Chondrocyte (in vitro differentiated cells): ENCODE measurements at regions not wholly inside any gene's neighbourhood (a gene's known extent, or its start where the extent isn't known, plus 50 kb on each side); places are given as distances from the start of the nearest gene placed in this dataset.

ENCODE experiments used
- DNase-seq: peaks from one replicate; pipeline ENCODE4 v3.0.0; 2021; ENCODE audit warnings: mixed read lengths, low spot score
- H3K27ac Mint-ChIP-seq: one replicate; pipeline ENCODE4 v1.8.0; 2021; ENCODE audit warnings: mild to moderate bottlenecking, moderate library complexity, mixed read lengths; ENCODE audit not compliant: unreplicated experiment
- H3K27me3 Mint-ChIP-seq: 2 replicates; pipeline ENCODE4 v1.8.0; 2021; ENCODE audit warnings: low read depth, mixed read lengths
- H3K36me3 Mint-ChIP-seq: 2 replicates; pipeline ENCODE4 v1.8.0; 2021; ENCODE audit warnings: low read depth, mixed read lengths
- H3K4me1 Mint-ChIP-seq: 2 replicates; pipeline ENCODE4 v1.8.0; 2021; ENCODE audit warnings: low read depth, mild to moderate bottlenecking, mixed read lengths
- H3K4me3 Mint-ChIP-seq: one replicate; pipeline ENCODE4 v1.8.0; 2021; ENCODE audit warnings: mild to moderate bottlenecking, moderate library complexity, mixed read lengths; ENCODE audit not compliant: unreplicated experiment
- H3K9me3 Mint-ChIP-seq: 2 replicates; pipeline ENCODE4 v1.8.0; 2021; ENCODE audit warnings: low read depth, mixed read lengths
- CTCF ChIP-seq: fragments of 200-600 bp; sonication (generic); IDR thresholded peaks from 2 replicates; pipeline ENCODE4 v1.5.0; 2021; ENCODE audit warnings: antibody characterized with exemption, mild to moderate bottlenecking, moderate library complexity

- peaks cover 30% of the 10 kb centered on the region for H3K4me1 Mint-ChIP-seq
- H3K27ac Mint-ChIP-seq = no peak overlapping the region
- no peaks in the 10 kb centered on the region for H3K27me3 Mint-ChIP-seq
- no peaks in the 10 kb centered on the region for H3K9me3 Mint-ChIP-seq
- no peaks in the 10 kb centered on the region for H3K36me3 Mint-ChIP-seq
- no peak for TF ChIP-seq CTCF
- DNase-seq = no peak
- H3K4me3 Mint-ChIP-seq = no peak overlapping the region
These were observed 113.6 kb upstream of the ROBO1 start for GRCh38 chr3:79881431-79881830.

GRCh38 chr3:79878708-79879107 is 110.9 kb upstream of the ROBO1 start:
- no peak for TF ChIP-seq CTCF
- no peak overlapping the region for H3K4me3 Mint-ChIP-seq
- H3K36me3 Mint-ChIP-seq = no peaks in the 10 kb centered on the region
- H3K4me1 Mint-ChIP-seq = peaks cover 36% of the 10 kb centered on the region
- no peak for DNase-seq
- no peaks in the 10 kb centered on the region for H3K9me3 Mint-ChIP-seq
- H3K27ac Mint-ChIP-seq = no peak overlapping the region
- H3K27me3 Mint-ChIP-seq = no peaks in the 10 kb centered on the region

- Mint-ChIP-seq H3K4me3 (no peak overlapping the region), H3K4me1 (peaks cover 59% of the 10 kb centered on the region), H3K27ac (no peak overlapping the region), H3K36me3 (no peaks in the 10 kb centered on the region), H3K27me3 (no peaks in the 10 kb centered on the region), H3K9me3 (no peaks in the 10 kb centered on the region)
- DNase-seq = no peak
- no peak for TF ChIP-seq CTCF
These were observed 106.8 kb upstream of the ROBO1 start for GRCh38 chr3:79874646-79875045.

- TF ChIP-seq CTCF = no peak
- no peak overlapping the region for H3K4me3 Mint-ChIP-seq
- H3K27ac Mint-ChIP-seq = peak overlapping the region; percentile 67
- H3K36me3 Mint-ChIP-seq = no peaks in the 10 kb centered on the region
- no peaks in the 10 kb centered on the region for H3K27me3 Mint-ChIP-seq
- no peaks in the 10 kb centered on the region for H3K9me3 Mint-ChIP-seq
- peaks cover 51% of the 10 kb centered on the region for H3K4me1 Mint-ChIP-seq
- DNase-seq = no peak
These were observed 104.7 kb upstream of the ROBO1 start for GRCh38 chr3:79872483-79872882.

- no peak for TF ChIP-seq CTCF
- no peaks in the 10 kb centered on the region for H3K36me3 Mint-ChIP-seq
- no peaks in the 10 kb centered on the region for H3K9me3 Mint-ChIP-seq
- DNase-seq = no peak
- peak overlapping the region; percentile 72 for H3K27ac Mint-ChIP-seq
- no peak overlapping the region for H3K4me3 Mint-ChIP-seq
- peaks cover 51% of the 10 kb centered on the region for H3K4me1 Mint-ChIP-seq
- H3K27me3 Mint-ChIP-seq = no peaks in the 10 kb centered on the region
These were observed 103.9 kb upstream of the ROBO1 start for GRCh38 chr3:79871656-79872055.

GRCh38 chr3:79870313-79870620 is 102.5 kb upstream of the ROBO1 start:
- no peaks in the 10 kb centered on the region for H3K9me3 Mint-ChIP-seq
- H3K27ac Mint-ChIP-seq = no peak overlapping the region
- peaks cover 51% of the 10 kb centered on the region for H3K4me1 Mint-ChIP-seq
- no peak for TF ChIP-seq CTCF
- no peaks in the 10 kb centered on the region for H3K27me3 Mint-ChIP-seq
- H3K4me3 Mint-ChIP-seq = no peak overlapping the region
- DNase-seq = no peak
- no peaks in the 10 kb centered on the region for H3K36me3 Mint-ChIP-seq
